WTC11 (cell line): ENCODE measurements at regions not wholly inside any gene's neighbourhood (a gene's known extent, or its start where the extent isn't known, plus 50 kb on each side); places are given as distances from the start of the nearest gene placed in this dataset.

Source experiments
- FOXP1 ChIP-seq: sonication (generic); formaldehyde crosslinking; IDR thresholded peaks from 2 replicates; pipeline ENCODE4 v1.8.0; 2022; ENCODE audit warnings: missing genetic modification reagents, mild to moderate bottlenecking, moderate library complexity, borderline replicate concordance
- TF ChIP-seq, protein P1 (sequence below): fragments of 200-600 bp; IDR thresholded peaks from 2 replicates; pipeline ENCODE4 v1.8.0; 2022; ENCODE audit warnings: antibody characterized with exemption
- TF ChIP-seq, protein P2 (sequence below): sonication (generic); formaldehyde crosslinking; IDR thresholded peaks from 2 replicates; pipeline ENCODE4 v1.8.0; 2022; ENCODE audit warnings: mild to moderate bottlenecking, missing genetic modification reagents

DNA sequence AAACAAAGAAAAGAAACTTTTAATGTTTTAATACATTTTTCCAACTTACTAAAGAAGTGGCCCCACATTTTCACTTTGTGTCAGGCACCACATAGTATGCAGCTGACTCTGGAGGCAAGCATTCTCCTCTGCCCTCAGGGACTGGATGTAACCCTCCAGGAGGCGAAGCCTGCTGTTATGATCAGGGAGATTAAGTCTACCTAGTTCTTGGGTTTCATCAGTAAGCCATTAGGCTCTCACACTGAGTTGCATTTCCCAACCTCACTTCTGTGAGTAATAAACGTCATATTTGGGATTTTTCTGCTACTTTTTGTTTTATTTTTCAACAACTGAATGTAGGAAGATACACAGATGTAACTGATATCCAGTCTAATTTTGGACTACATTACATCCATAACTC, 101.2 kb upstream of the LRFN5 start:
- TF ChIP-seq, protein P1, sequence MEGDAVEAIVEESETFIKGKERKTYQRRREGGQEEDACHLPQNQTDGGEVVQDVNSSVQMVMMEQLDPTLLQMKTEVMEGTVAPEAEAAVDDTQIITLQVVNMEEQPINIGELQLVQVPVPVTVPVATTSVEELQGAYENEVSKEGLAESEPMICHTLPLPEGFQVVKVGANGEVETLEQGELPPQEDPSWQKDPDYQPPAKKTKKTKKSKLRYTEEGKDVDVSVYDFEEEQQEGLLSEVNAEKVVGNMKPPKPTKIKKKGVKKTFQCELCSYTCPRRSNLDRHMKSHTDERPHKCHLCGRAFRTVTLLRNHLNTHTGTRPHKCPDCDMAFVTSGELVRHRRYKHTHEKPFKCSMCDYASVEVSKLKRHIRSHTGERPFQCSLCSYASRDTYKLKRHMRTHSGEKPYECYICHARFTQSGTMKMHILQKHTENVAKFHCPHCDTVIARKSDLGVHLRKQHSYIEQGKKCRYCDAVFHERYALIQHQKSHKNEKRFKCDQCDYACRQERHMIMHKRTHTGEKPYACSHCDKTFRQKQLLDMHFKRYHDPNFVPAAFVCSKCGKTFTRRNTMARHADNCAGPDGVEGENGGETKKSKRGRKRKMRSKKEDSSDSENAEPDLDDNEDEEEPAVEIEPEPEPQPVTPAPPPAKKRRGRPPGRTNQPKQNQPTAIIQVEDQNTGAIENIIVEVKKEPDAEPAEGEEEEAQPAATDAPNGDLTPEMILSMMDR, result no peak
- TF ChIP-seq FOXP1 (CRISPR knock-in tag), result no peak
- TF ChIP-seq, protein P2, sequence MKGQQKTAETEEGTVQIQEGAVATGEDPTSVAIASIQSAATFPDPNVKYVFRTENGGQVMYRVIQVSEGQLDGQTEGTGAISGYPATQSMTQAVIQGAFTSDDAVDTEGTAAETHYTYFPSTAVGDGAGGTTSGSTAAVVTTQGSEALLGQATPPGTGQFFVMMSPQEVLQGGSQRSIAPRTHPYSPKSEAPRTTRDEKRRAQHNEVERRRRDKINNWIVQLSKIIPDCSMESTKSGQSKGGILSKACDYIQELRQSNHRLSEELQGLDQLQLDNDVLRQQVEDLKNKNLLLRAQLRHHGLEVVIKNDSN (CRISPR knock-in tag), result no peak
